K562 (cell line): ENCODE measurements at regions not wholly inside any gene's neighbourhood (a gene's known extent, or its start where the extent isn't known, plus 50 kb on each side); places are given as distances from the start of the nearest gene placed in this dataset.

Experiments
- ATAC-seq: fragments of 200-7000 bp; cut with Tn5 transposase; 3 replicates; pipeline ENCODE4 v1.9.1; 2020; ENCODE audit warnings: moderate library complexity
- BruUV-seq: library from RNA; stranded (reverse); fragments of 400-500 nt; replicated peaks from 2 replicates; lab custom pipeline; 2021; lab: Mats Ljungman, UMichigan
- CTCF ChIA-PET: fragments of 300-600 bp; formaldehyde crosslinking; extraction: SDS; loops from one replicate; lab custom pipeline; 2021; ENCODE audit warnings: low intra/inter-chr PET ratio; lab: Yijun Ruan, JAX
- POLR2A ChIA-PET: fragments of 300-600, 350-650 bp; sonication (Branson Sonifier 250); formaldehyde crosslinking; extraction: SDS; loops from one replicate; lab custom pipeline; 2021; ENCODE audit warnings: antibody characterized with exemption, inconsistent platforms; lab: Yijun Ruan, JAX
- DNase-seq, 4 experiments: peaks; one replicate each; pipeline versions ENCODE4 v3.0.0 to v3.0.0-alpha.2; 2011 to 2018; ENCODE audit warnings: low spot score in 3 of 4, mixed read lengths in 3 of 4; ENCODE audit errors: extremely low read depth in 1 of 4
- FAIRE-seq: peaks from 2 replicates; lab custom pipeline; 2011; peaks lifted over from hg19 to GRCh38; lab: Jason Lieb, UNC
- H2AFZ ChIP-seq: 2 replicates; pipeline ENCODE4 v1.6.0; 2011; ENCODE audit warnings: low read depth, low read length, control low read depth, inconsistent platforms
- H3K27ac ChIP-seq: fragments of 200-600 bp; 3 replicates; pipeline ENCODE4 v1.8.0; 2011; ENCODE audit warnings: low read depth, mild to moderate bottlenecking, control low read depth, inconsistent platforms, low read length, moderate library complexity, mixed read lengths; ENCODE audit errors: extremely low read depth
- H3K27me3 ChIP-seq, 2 experiments: fragments of 300-600 bp in 1 of 2; 2 replicates in 1 of 2; 3 replicates in 1 of 2; pipeline versions ENCODE4 v1.6.0 to v1.8.0; 2011; ENCODE audit warnings: inconsistent platforms in 2 of 2, low read length in 2 of 2, mild to moderate bottlenecking in 1 of 2, mixed read lengths in 1 of 2, moderate library complexity in 1 of 2; ENCODE audit not compliant: control insufficient read depth in 2 of 2, insufficient read depth in 2 of 2
- H3K36me3 ChIP-seq: fragments of 300-600 bp; 3 replicates; pipeline ENCODE4 v1.8.0; 2011; ENCODE audit warnings: mild to moderate bottlenecking, low read length, inconsistent platforms; ENCODE audit not compliant: control insufficient read depth, insufficient read depth
- H3K4me1 ChIP-seq, 2 experiments: fragments of 200-600 bp in 1 of 2; replicated peaks in 1 of 2; 2 replicates in 1 of 2; 3 replicates in 1 of 2; pipeline versions ENCODE4 v1.5.1 to v1.8.0; 2011; ENCODE audit warnings: inconsistent platforms in 2 of 2, low read length in 2 of 2, mild to moderate bottlenecking in 1 of 2, mixed read lengths in 1 of 2, moderate library complexity in 1 of 2; ENCODE audit not compliant: control insufficient read depth in 2 of 2, insufficient read depth in 2 of 2
- H3K4me2 ChIP-seq: 2 replicates; pipeline ENCODE4 v1.6.1; 2011; ENCODE audit warnings: low read length, control low read depth, inconsistent platforms, mixed read lengths; ENCODE audit not compliant: insufficient read depth
- H3K4me3 ChIP-seq: fragments of 200-600 bp; sonication (generic), shearing (Covaris generic); 2 replicates; pipeline ENCODE4 v1.5.1; 2016; ENCODE audit warnings: control low read depth, inconsistent platforms
- H3K79me2 ChIP-seq: fragments of 200-600 bp; 3 replicates; pipeline ENCODE4 v1.8.0; 2011; ENCODE audit warnings: low read length, inconsistent platforms; ENCODE audit not compliant: control insufficient read depth, insufficient read depth
- H3K9ac ChIP-seq, 2 experiments: 2 replicates each; pipeline versions ENCODE4 v1.6.0 to v1.6.1; 2011; ENCODE audit warnings: low read depth in 2 of 2, low read length in 2 of 2, control low read depth in 1 of 2, inconsistent platforms in 1 of 2, mild to moderate bottlenecking in 1 of 2, mixed read lengths in 1 of 2; ENCODE audit not compliant: insufficient read depth in 1 of 2
- H3K9me1 ChIP-seq: one replicate; pipeline ENCODE4 v1.6.0; 2011; ENCODE audit warnings: inconsistent platforms, mild to moderate bottlenecking, low read length, moderate library complexity; ENCODE audit not compliant: control insufficient read depth, insufficient read depth
- H3K9me3 ChIP-seq: replicated peaks from 2 replicates; pipeline ENCODE4 v1.5.1; 2011; ENCODE audit warnings: low read depth, low read length, inconsistent platforms; ENCODE audit not compliant: control insufficient read depth, insufficient read depth
- H4K20me1 ChIP-seq: replicated peaks from 2 replicates; pipeline ENCODE4 v1.6.1; 2011; ENCODE audit warnings: low read length, inconsistent platforms, mixed read lengths; ENCODE audit not compliant: control insufficient read depth, insufficient read depth
- RBM25 ChIP-seq: fragments of 200-400 bp; formaldehyde crosslinking; IDR thresholded peaks from 2 replicates; pipeline ENCODE4 v1.6.1; 2018; ENCODE audit warnings: low read length, low read depth, moderate library complexity; ENCODE audit not compliant: severe bottlenecking
- WGBS: fragments of 100-300 bp; shearing (Covaris generic); methylation state at CpG from one replicate; pipeline ENCODE4 v1.1.6; 2016; ENCODE audit warnings: low coverage, mixed read lengths; ENCODE audit not compliant: insufficient coverage; ENCODE audit errors: missing lambda C conversion rate; 5-methylcytosine and 5-hydroxymethylcytosine counted together
- in situ Hi-C: fragments of 300-500 bp; cut with MboI; formaldehyde crosslinking; loops from 4 replicates; pipeline ENCODE4 v1.15.0; 2018; ENCODE audit warnings: inconsistent platforms, mixed read lengths
- intact Hi-C: fragments of 100-400 bp; cut with micrococcal nuclease; formaldehyde crosslinking; loops from 2 replicates; pipeline ENCODE4 v1.14.2; 2022
- TF ChIP-seq, protein P1 (sequence below): fragments of 200-400 bp; formaldehyde crosslinking; IDR thresholded peaks from 2 replicates; pipeline ENCODE4 v1.6.1; 2017; ENCODE audit warnings: mild to moderate bottlenecking, low read depth, low read length, moderate library complexity

DNA sequence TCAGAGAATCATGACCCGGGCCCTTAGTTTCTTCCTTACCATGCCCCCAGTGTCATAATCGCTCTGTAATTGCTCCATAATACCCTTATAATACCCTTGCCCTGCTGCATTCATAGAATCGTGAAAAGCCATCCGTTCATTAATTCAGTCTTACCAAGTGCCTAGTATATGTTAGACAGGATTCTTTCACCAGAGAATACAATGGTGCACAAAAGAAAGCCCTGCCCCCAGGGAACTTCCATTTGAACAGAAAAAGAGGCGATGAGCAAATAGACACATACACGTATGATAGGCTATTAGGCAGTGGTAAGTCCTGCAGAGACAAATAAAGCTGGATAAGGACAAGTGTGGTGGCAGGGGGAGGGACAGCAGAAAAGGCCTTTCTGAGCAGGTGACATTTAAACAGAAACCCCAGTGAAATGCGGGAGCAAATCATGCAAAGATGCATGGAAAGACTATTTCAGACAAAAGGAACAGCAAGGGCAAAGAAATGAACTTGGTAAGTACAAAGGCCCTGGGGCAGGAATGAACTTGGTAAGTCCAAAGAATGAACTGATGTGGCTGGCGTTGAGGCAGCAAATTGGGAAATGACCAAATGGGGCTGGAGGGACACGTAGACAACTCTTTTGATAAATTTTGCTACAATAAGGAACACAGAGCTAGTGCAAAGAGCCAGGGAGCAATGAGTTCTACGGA lies 74.6 kb upstream of the CREB3L1 start:
- Histone ChIP-seq H3K79me2 (no peaks in the 10 kb centered on the region), H3K36me3 (no peaks in the 10 kb centered on the region), H3K4me2 (no peak overlapping the region), H3K27me3 (peaks cover 0 to 5% of the 10 kb centered on the region in 2 experiments; a peak in 2 of 5 replicates), H3K4me1 (peaks cover 0 to 2% of the 10 kb centered on the region in 2 experiments; a peak in 2 of 5 replicates), H3K27ac (no peak overlapping the region), H3K4me3 (no peak overlapping the region), H4K20me1 (no peaks in the 10 kb centered on the region), H3K9ac (no peak overlapping the region), H3K9me1 (no peaks in the 10 kb centered on the region), H2AFZ (no peak overlapping the region; the same call in 1 of the 2 replicates), H3K9me3 (no peaks in the 10 kb centered on the region)
- no TSS peak for BruUV-seq
- ChIA-PET POLR2A (interaction anchor here (0.6 kb wide), 1 partner anchor 66 kb away, joined by 3 read pairs; no protein-coding TSS in a partner anchor), CTCF (no interaction called here)
- 28% methylated on average over 10 of the region's 10 CpGs for WGBS
- DNase-seq (no peak), FAIRE-seq (no peak), ATAC-seq (no peak)
- TF ChIP-seq, protein P1, sequence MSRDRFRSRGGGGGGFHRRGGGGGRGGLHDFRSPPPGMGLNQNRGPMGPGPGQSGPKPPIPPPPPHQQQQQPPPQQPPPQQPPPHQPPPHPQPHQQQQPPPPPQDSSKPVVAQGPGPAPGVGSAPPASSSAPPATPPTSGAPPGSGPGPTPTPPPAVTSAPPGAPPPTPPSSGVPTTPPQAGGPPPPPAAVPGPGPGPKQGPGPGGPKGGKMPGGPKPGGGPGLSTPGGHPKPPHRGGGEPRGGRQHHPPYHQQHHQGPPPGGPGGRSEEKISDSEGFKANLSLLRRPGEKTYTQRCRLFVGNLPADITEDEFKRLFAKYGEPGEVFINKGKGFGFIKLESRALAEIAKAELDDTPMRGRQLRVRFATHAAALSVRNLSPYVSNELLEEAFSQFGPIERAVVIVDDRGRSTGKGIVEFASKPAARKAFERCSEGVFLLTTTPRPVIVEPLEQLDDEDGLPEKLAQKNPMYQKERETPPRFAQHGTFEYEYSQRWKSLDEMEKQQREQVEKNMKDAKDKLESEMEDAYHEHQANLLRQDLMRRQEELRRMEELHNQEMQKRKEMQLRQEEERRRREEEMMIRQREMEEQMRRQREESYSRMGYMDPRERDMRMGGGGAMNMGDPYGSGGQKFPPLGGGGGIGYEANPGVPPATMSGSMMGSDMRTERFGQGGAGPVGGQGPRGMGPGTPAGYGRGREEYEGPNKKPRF, result no peak
- TF ChIP-seq RBM25, result peak; percentile 33
- in situ Hi-C loops (no loop called here), intact Hi-C loops (no loop called here)
